IMR-90 (cell line): ENCODE measurements at regions not wholly inside any gene's neighbourhood (a gene's known extent, or its start where the extent isn't known, plus 50 kb on each side); places are given as distances from the start of the nearest gene placed in this dataset.

Experiments
- ATAC-seq: fragments of 200-7000 bp; cut with Tn5 transposase; 2 replicates; pipeline ENCODE4 v1.9.1; 2020; ENCODE audit warnings: low read depth, mild to moderate bottlenecking, moderate library complexity
- BruUV-seq: library from RNA; stranded (reverse); fragments of 400-500 nt; replicated peaks from 2 replicates; lab custom pipeline; 2021; lab: Mats Ljungman, UMichigan
- CTCF ChIA-PET: fragments of 300-600 bp; formaldehyde crosslinking; extraction: SDS; loops from one replicate; lab custom pipeline; 2021; ENCODE audit warnings: antibody characterized with exemption; lab: Yijun Ruan, JAX
- POLR2A ChIA-PET: fragments of 300-600 bp; sonication (Branson Sonifier 250); formaldehyde crosslinking; loops from one replicate; lab custom pipeline; 2022; ENCODE audit warnings: antibody characterized with exemption; ENCODE audit not compliant: unreplicated experiment; lab: Charles Lee
- DNase-seq: peaks from one replicate; pipeline ENCODE4 v3.0.0; 2013
- H2AFZ ChIP-seq: replicated peaks from 2 replicates; pipeline ENCODE3; 2013; ENCODE audit warnings: low read length, mild to moderate bottlenecking; ENCODE audit not compliant: poor library complexity
- H2AK5ac ChIP-seq: 2 replicates; pipeline ENCODE4 v1.6.1; 2013; ENCODE audit warnings: low read depth, low read length, inconsistent platforms
- H2AK9ac ChIP-seq: replicated peaks from 2 replicates; pipeline ENCODE3; 2013; ENCODE audit warnings: mild to moderate bottlenecking, low read depth, low read length, moderate library complexity; ENCODE audit not compliant: poor library complexity
- H2BK120ac ChIP-seq: 2 replicates; pipeline ENCODE4 v1.6.1; 2013; ENCODE audit warnings: low read depth, low read length, inconsistent platforms
- H2BK15ac ChIP-seq: 3 replicates; pipeline ENCODE4 v1.6.1; 2013; ENCODE audit warnings: low read depth, low read length, inconsistent platforms
- H2BK20ac ChIP-seq: 2 replicates; pipeline ENCODE4 v1.6.1; 2013; ENCODE audit warnings: low read depth, mild to moderate bottlenecking, inconsistent platforms, low read length, moderate library complexity
- H2BK5ac ChIP-seq: 2 replicates; pipeline ENCODE4 v1.6.1; 2013; ENCODE audit warnings: mild to moderate bottlenecking, low read depth, low read length, inconsistent platforms; ENCODE audit not compliant: poor library complexity, severe bottlenecking
- H3K14ac ChIP-seq: replicated peaks from 2 replicates; pipeline ENCODE4 v1.6.1; 2013; ENCODE audit warnings: low read depth, low read length, inconsistent platforms
- H3K18ac ChIP-seq: 2 replicates; pipeline ENCODE4 v1.6.1; 2013; ENCODE audit warnings: low read depth, low read length, control low read depth
- H3K23ac ChIP-seq: 2 replicates; pipeline ENCODE4 v1.6.1; 2013; ENCODE audit warnings: low read depth, low read length, inconsistent platforms
- H3K27ac ChIP-seq: 2 replicates; pipeline ENCODE4 v1.5.1; 2013; ENCODE audit warnings: mild to moderate bottlenecking, control low read depth, low read length; ENCODE audit not compliant: insufficient read depth
- H3K27me3 ChIP-seq: 2 replicates; pipeline ENCODE4 v1.6.1; 2013; ENCODE audit warnings: low read length; ENCODE audit not compliant: control insufficient read depth, insufficient read depth
- H3K36me3 ChIP-seq: 2 replicates; pipeline ENCODE4 v1.6.1; 2013; ENCODE audit warnings: low read length, mixed read lengths; ENCODE audit not compliant: control insufficient read depth, insufficient read depth
- H3K4ac ChIP-seq: 2 replicates; pipeline ENCODE4 v1.6.1; 2013; ENCODE audit warnings: low read depth, low read length, inconsistent platforms
- H3K4me1 ChIP-seq: 2 replicates; pipeline ENCODE4 v1.6.1; 2013; ENCODE audit warnings: low read length, mixed read lengths; ENCODE audit not compliant: control insufficient read depth, insufficient read depth
- H3K4me2 ChIP-seq: 2 replicates; pipeline ENCODE4 v1.6.1; 2013; ENCODE audit warnings: low read depth, mild to moderate bottlenecking, control low read depth, low read length, moderate library complexity
- H3K4me3 ChIP-seq: 2 replicates; pipeline ENCODE4 v1.5.1; 2013; ENCODE audit warnings: low read depth, mild to moderate bottlenecking, control low read depth, low read length, moderate library complexity; ENCODE audit not compliant: insufficient read depth
- H3K56ac ChIP-seq: 2 replicates; pipeline ENCODE4 v1.6.1; 2013; ENCODE audit warnings: low read length, inconsistent platforms; ENCODE audit not compliant: insufficient read depth; ENCODE audit errors: extremely low read depth
- H3K79me1 ChIP-seq, 2 experiments: 2 replicates each; pipeline ENCODE4 v1.6.1; 2013; ENCODE audit warnings: low read length in 2 of 2, inconsistent platforms in 1 of 2, low read depth in 1 of 2
- H3K9ac ChIP-seq: 2 replicates; pipeline ENCODE4 v1.6.1; 2013; ENCODE audit warnings: low read depth, low read length, control low read depth
- H3K9me1 ChIP-seq: 2 replicates; pipeline ENCODE4 v1.6.1; 2013; ENCODE audit warnings: low read length, inconsistent platforms; ENCODE audit not compliant: insufficient read depth
- H3K9me3 ChIP-seq: 2 replicates; pipeline ENCODE4 v1.6.1; 2013; ENCODE audit warnings: low read length; ENCODE audit not compliant: control insufficient read depth, insufficient read depth
- H4K20me1 ChIP-seq: 2 replicates; pipeline ENCODE4 v1.6.1; 2013; ENCODE audit warnings: low read length, inconsistent platforms; ENCODE audit not compliant: insufficient read depth
- H4K5ac ChIP-seq: 2 replicates; pipeline ENCODE4 v1.6.1; 2013; ENCODE audit warnings: mild to moderate bottlenecking, low read depth, low read length, control low read depth
- H4K8ac ChIP-seq, 2 experiments: 2 replicates each; pipeline ENCODE4 v1.6.1; 2013; ENCODE audit warnings: low read depth in 2 of 2, low read length in 2 of 2, control low read depth in 1 of 2, inconsistent platforms in 1 of 2
- H4K91ac ChIP-seq: 2 replicates; pipeline ENCODE4 v1.6.1; 2013; ENCODE audit warnings: low read depth, low read length, inconsistent platforms; ENCODE audit not compliant: insufficient read depth
- MAFK ChIP-seq: IDR thresholded peaks from 2 replicates; pipeline ENCODE4 v1.6.1; 2012; ENCODE audit warnings: low read depth, low read length, improper control_type of control experiment
- USF2 ChIP-seq: fragments of 150-350 bp; IDR thresholded peaks from 2 replicates; pipeline ENCODE4 v1.6.1; 2017; ENCODE audit warnings: mild to moderate bottlenecking, antibody characterized with exemption, low read length, low read depth
- WGBS, 2 experiments: methylation state at CpG; one replicate each; pipeline versions ENCODE4 v1.1.5 to v1.1.7; 2013; ENCODE audit warnings: missing lambda C conversion rate in 2 of 2; ENCODE audit not compliant: insufficient read length in 1 of 2; ENCODE audit errors: extremely low coverage in 2 of 2; 5-methylcytosine and 5-hydroxymethylcytosine counted together
- dilution Hi-C: fragments of 300-500 bp; cut with HindIII; formaldehyde crosslinking; loops from one replicate; pipeline ENCODE4 v1.14.3; 2018; ENCODE audit warnings: low sequenced_read_pairs; ENCODE audit not compliant: unreplicated experiment
- in situ Hi-C: fragments of 300-500 bp; cut with MboI; formaldehyde crosslinking; loops from 3 replicates; pipeline ENCODE4 v1.14.3; 2019; ENCODE audit warnings: low sequenced_read_pairs, inconsistent platforms, mixed read lengths
- intact Hi-C: fragments of 100-400 bp; cut with micrococcal nuclease; formaldehyde crosslinking; loops from 2 replicates; pipeline ENCODE4 v1.10.0; 2022

GRCh38 chr3:34235096-34235495 is 436.7 kb downstream of the PDCD6IP start:
- ChIA-PET CTCF (no interaction called here), POLR2A (no interaction called here)
- Histone ChIP-seq H3K4me3 (no peak overlapping the region), H2BK20ac (no peak overlapping the region), H4K20me1 (no peaks in the 10 kb centered on the region), H3K56ac (no peak overlapping the region), H3K4me2 (no peak overlapping the region), H3K36me3 (no peaks in the 10 kb centered on the region), H4K8ac (no peak overlapping the region), H3K18ac (no peak overlapping the region), H3K9me3 (no peaks in the 10 kb centered on the region), H3K23ac (no peak overlapping the region), H3K4me1 (no peaks in the 10 kb centered on the region), H2AK5ac (no peak overlapping the region), H2BK120ac (no peak overlapping the region), H3K27ac (no peak overlapping the region), H3K9ac (no peak overlapping the region), H3K4ac (no peak overlapping the region), H2BK15ac (no peak overlapping the region), H4K5ac (no peak overlapping the region), H2BK5ac (no peak overlapping the region), H2AK9ac (no peak overlapping the region), H3K14ac (no peak overlapping the region), H3K9me1 (no peaks in the 10 kb centered on the region), H4K91ac (no peak overlapping the region), H2AFZ (no peak overlapping the region), H3K27me3 (no peaks in the 10 kb centered on the region), H3K79me1 (no peaks in the 10 kb centered on the region)
- WGBS, 2 experiments, result no CpG with 5 or more reads among the region's 2 CpGs
- no TSS peak for BruUV-seq
- ATAC-seq, result no peak
- intact Hi-C loops (no loop called here), in situ Hi-C loops (no loop called here), dilution Hi-C loops (no loop called here)
- DNase-seq, result no peak
- TF ChIP-seq USF2 (no peak), MAFK (no peak)
